ENCODE measurements at regions not wholly inside any gene's neighbourhood (a gene's known extent, or its start where the extent isn't known, plus 50 kb on each side); places are given as distances from the start of the nearest gene placed in this dataset.

- TF ChIP-seq MEF2A (IDR thresholded peaks at IDR 0.05; ENCODE audit: borderline replicate concordance, low read depth) (no peak), MAX (IDR thresholded peaks at IDR 0.05; ENCODE audit: low read depth) (no peak), TAF1 (IDR thresholded peaks at IDR 0.05; ENCODE audit: borderline replicate concordance, low read depth, low read length) (no peak)
- TF ChIP-seq, protein P1, sequence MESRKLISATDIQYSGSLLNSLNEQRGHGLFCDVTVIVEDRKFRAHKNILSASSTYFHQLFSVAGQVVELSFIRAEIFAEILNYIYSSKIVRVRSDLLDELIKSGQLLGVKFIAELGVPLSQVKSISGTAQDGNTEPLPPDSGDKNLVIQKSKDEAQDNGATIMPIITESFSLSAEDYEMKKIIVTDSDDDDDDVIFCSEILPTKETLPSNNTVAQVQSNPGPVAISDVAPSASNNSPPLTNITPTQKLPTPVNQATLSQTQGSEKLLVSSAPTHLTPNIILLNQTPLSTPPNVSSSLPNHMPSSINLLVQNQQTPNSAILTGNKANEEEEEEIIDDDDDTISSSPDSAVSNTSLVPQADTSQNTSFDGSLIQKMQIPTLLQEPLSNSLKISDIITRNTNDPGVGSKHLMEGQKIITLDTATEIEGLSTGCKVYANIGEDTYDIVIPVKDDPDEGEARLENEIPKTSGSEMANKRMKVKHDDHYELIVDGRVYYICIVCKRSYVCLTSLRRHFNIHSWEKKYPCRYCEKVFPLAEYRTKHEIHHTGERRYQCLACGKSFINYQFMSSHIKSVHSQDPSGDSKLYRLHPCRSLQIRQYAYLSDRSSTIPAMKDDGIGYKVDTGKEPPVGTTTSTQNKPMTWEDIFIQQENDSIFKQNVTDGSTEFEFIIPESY (IDR thresholded peaks at IDR 0.05; ENCODE audit: borderline replicate concordance, low read depth): no peak
Measured at GRCh38 chr16:73951481-73951880, 345.1 kb upstream of the PSMD7 start.

Data from SK-N-SH (cell line).